SK-N-SH (cell line): ENCODE measurements at regions not wholly inside any gene's neighbourhood (a gene's known extent, or its start where the extent isn't known, plus 50 kb on each side); places are given as distances from the start of the nearest gene placed in this dataset.

Source experiments
- CTCF ChIA-PET: fragments of 300-600, 350-600 bp; formaldehyde crosslinking; extraction: SDS; loops from one replicate; lab custom pipeline; 2021; lab: Yijun Ruan, JAX
- POLR2A ChIA-PET: fragments of 350-600 bp; sonication (Branson Sonifier 250); formaldehyde crosslinking; extraction: SDS; loops from one replicate; lab custom pipeline; 2020; ENCODE audit warnings: antibody characterized with exemption, inconsistent platforms; lab: Yijun Ruan, JAX
- DNase-seq: peaks from one replicate; pipeline ENCODE4 v3.0.0; 2012
- H2AFZ ChIP-seq: fragments of 200-600 bp; sonication (generic); 2 replicates; pipeline ENCODE4 v1.8.1; 2016; ENCODE audit warnings: antibody characterized with exemption, mild to moderate bottlenecking, low read depth
- H3F3A ChIP-seq: fragments of 200-600 bp; sonication (generic); replicated peaks from 2 replicates; pipeline ENCODE3; 2016; ENCODE audit warnings: antibody characterized with exemption, mild to moderate bottlenecking; ENCODE audit not compliant: insufficient read depth
- H3K27ac ChIP-seq, 2 experiments: fragments of 200-500 bp in 1 of 2; fragments of 200-600 bp in 1 of 2; sonication (Bioruptor generic) in 1 of 2; sonication (generic), shearing (Covaris generic) in 1 of 2; 2 replicates each; pipeline versions ENCODE4 v1.5.1 to v1.6.1; 2014 to 2016; ENCODE audit warnings: low read depth in 2 of 2, inconsistent platforms in 1 of 2, low read length in 1 of 2, mild to moderate bottlenecking in 1 of 2, mixed read lengths in 1 of 2
- H3K27me3 ChIP-seq: fragments of 200-600 bp; sonication (generic), shearing (Covaris generic); 2 replicates; pipeline ENCODE4 v1.6.1; 2016; ENCODE audit warnings: mixed run types; ENCODE audit not compliant: insufficient read depth
- H3K36me3 ChIP-seq, 2 experiments: fragments of 200-500 bp in 1 of 2; fragments of 200-600 bp in 1 of 2; sonication (Bioruptor generic) in 1 of 2; sonication (generic) in 1 of 2; replicated peaks in 1 of 2; 2 replicates each; pipeline versions ENCODE3 to v1.5.1; 2014 to 2016; ENCODE audit warnings: low read length in 1 of 2, mild to moderate bottlenecking in 1 of 2; ENCODE audit not compliant: insufficient read depth in 2 of 2, control insufficient read depth in 1 of 2
- H3K4me1 ChIP-seq, 2 experiments: fragments of 200-500 bp in 1 of 2; fragments of 200-600 bp in 1 of 2; sonication (Bioruptor generic) in 1 of 2; sonication (generic), shearing (Covaris generic) in 1 of 2; 2 replicates each; pipeline versions ENCODE4 v1.5.1 to v1.6.1; 2014 to 2016; ENCODE audit warnings: low read depth in 1 of 2, low read length in 1 of 2, mixed run types in 1 of 2; ENCODE audit not compliant: insufficient read depth in 2 of 2, control insufficient read depth in 1 of 2
- H3K4me2 ChIP-seq: fragments of 200-600 bp; sonication (generic), shearing (Covaris generic); 2 replicates; pipeline ENCODE4 v1.6.1; 2017; ENCODE audit warnings: mixed run types
- H3K4me3 ChIP-seq, 2 experiments: fragments of 200-500 bp in 1 of 2; fragments of 200-600 bp in 1 of 2; sonication (Bioruptor generic) in 1 of 2; sonication (generic), shearing (Covaris generic) in 1 of 2; 2 replicates each; pipeline versions ENCODE4 v1.5.1 to v1.8.1; 2014 to 2016; ENCODE audit warnings: low read depth in 2 of 2, inconsistent platforms in 1 of 2, low read length in 1 of 2, mild to moderate bottlenecking in 1 of 2, mixed read lengths in 1 of 2, moderate library complexity in 1 of 2
- H3K79me2 ChIP-seq: fragments of 200-600 bp; sonication (generic); 2 replicates; pipeline ENCODE4 v1.8.1; 2017; ENCODE audit warnings: mild to moderate bottlenecking; ENCODE audit not compliant: insufficient read depth
- H3K9ac ChIP-seq: fragments of 200-600 bp; sonication (generic); 2 replicates; pipeline ENCODE4 v1.6.1; 2017; ENCODE audit warnings: mixed run types
- H3K9me2 ChIP-seq: fragments of 200-600 bp; sonication (generic); 2 replicates; pipeline ENCODE4 v1.6.1; 2017; ENCODE audit warnings: mixed run types
- H3K9me3 ChIP-seq: fragments of 200-600 bp; sonication (generic); 2 replicates; pipeline ENCODE4 v1.6.1; 2017; ENCODE audit warnings: mixed run types, mild to moderate bottlenecking, moderate library complexity
- H4K20me1 ChIP-seq: fragments of 200-600 bp; sonication (generic); 2 replicates; pipeline ENCODE4 v1.6.1; 2017; ENCODE audit warnings: mild to moderate bottlenecking, mixed run types; ENCODE audit not compliant: insufficient read depth
- ELF1 ChIP-seq: IDR thresholded peaks from 2 replicates; pipeline ENCODE4 v1.4.0; 2012
- FOSL2 ChIP-seq: IDR thresholded peaks from 2 replicates; pipeline ENCODE4 v1.4.0; 2012; ENCODE audit warnings: low read depth, mild to moderate bottlenecking, moderate library complexity, borderline replicate concordance
- FOXJ3 ChIP-seq: sonication (generic); formaldehyde crosslinking; IDR thresholded peaks from 2 replicates; pipeline ENCODE4 v1.5.1; 2020; ENCODE audit warnings: mild to moderate bottlenecking, missing genetic modification reagents
- JUND ChIP-seq: IDR thresholded peaks from 2 replicates; pipeline ENCODE4 v1.4.0; 2012
- MXI1 ChIP-seq: IDR thresholded peaks from 2 replicates; pipeline ENCODE4 v1.6.1; 2012; ENCODE audit warnings: mild to moderate bottlenecking, low read depth, low read length, improper control_type of control experiment
- NFIC ChIP-seq: IDR thresholded peaks from 2 replicates; pipeline ENCODE4 v1.4.0; 2012; ENCODE audit warnings: borderline replicate concordance
- RCOR1 ChIP-seq: fragments of 150-350 bp; IDR thresholded peaks from 2 replicates; pipeline ENCODE4 v1.6.1; 2017; ENCODE audit warnings: antibody characterized with exemption, low read length
- RFX5 ChIP-seq: IDR thresholded peaks from 2 replicates; pipeline ENCODE4 v1.6.1; 2012; ENCODE audit warnings: mild to moderate bottlenecking, improper control_type of control experiment, low read length
- SIN3A ChIP-seq: IDR thresholded peaks from 2 replicates; pipeline ENCODE4 v1.6.1; 2012; ENCODE audit warnings: low read depth, mild to moderate bottlenecking, low read length, moderate library complexity, borderline replicate concordance
- TEAD4 ChIP-seq: IDR thresholded peaks from 2 replicates; pipeline ENCODE4 v1.4.0; 2012; ENCODE audit warnings: mild to moderate bottlenecking, borderline replicate concordance; ENCODE audit not compliant: insufficient read depth
- YY1 ChIP-seq: IDR thresholded peaks from 2 replicates; pipeline ENCODE4 v1.4.0; 2012; ENCODE audit warnings: low read depth, mild to moderate bottlenecking
- WGBS: methylation state at CpG from one replicate; pipeline ENCODE4 v1.1.6; 2017; ENCODE audit warnings: low lambda C conversion rate; 5-methylcytosine and 5-hydroxymethylcytosine counted together
- TF ChIP-seq, protein P1 (sequence below): IDR thresholded peaks from 2 replicates; pipeline ENCODE4 v1.6.1; 2012; ENCODE audit warnings: mild to moderate bottlenecking, low read depth, low read length, moderate library complexity
- TF ChIP-seq, protein P2 (sequence below): IDR thresholded peaks from 2 replicates; pipeline ENCODE4 v1.4.0; 2012; ENCODE audit warnings: low read depth
- TF ChIP-seq, protein P3 (sequence below): fragments of 200-600 bp; sonication (generic); IDR thresholded peaks from 2 replicates; pipeline ENCODE4 v1.6.1; 2017; ENCODE audit warnings: antibody characterized with exemption, mild to moderate bottlenecking, moderate library complexity

DNA sequence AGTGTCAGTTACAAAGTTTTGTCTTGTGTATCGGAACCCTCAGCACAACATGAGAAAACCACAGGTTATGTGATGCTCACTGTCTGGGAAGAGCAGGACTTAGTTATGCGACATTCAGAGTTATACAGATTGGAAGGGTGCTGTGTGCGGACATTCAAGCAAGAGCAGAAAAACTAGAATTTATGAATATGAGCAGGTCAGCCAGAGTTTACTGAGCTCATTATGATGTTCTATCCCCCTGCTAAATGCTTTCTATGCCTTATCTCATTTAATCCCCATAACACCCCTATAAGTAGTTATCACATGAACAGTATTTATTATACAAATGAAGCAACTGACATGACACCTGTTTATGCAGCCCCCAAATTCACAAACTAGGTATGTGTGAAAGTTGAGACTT, 1083.2 kb downstream of the FLRT2 start:
- ChIA-PET CTCF (no interaction called here), POLR2A (no interaction called here)
- no peak overlapping the region for H2AFZ ChIP-seq
- no peak for DNase-seq
- no peak overlapping the region for H3K27ac ChIP-seq
- no peak overlapping the region for H3K4me3 ChIP-seq
- WGBS = 34% methylated on average over 3 of the region's 3 CpGs
- no peaks in the 10 kb centered on the region for H3K9me3 ChIP-seq
- no peaks in the 10 kb centered on the region for H3K9me2 ChIP-seq
- TF ChIP-seq, protein P1, sequence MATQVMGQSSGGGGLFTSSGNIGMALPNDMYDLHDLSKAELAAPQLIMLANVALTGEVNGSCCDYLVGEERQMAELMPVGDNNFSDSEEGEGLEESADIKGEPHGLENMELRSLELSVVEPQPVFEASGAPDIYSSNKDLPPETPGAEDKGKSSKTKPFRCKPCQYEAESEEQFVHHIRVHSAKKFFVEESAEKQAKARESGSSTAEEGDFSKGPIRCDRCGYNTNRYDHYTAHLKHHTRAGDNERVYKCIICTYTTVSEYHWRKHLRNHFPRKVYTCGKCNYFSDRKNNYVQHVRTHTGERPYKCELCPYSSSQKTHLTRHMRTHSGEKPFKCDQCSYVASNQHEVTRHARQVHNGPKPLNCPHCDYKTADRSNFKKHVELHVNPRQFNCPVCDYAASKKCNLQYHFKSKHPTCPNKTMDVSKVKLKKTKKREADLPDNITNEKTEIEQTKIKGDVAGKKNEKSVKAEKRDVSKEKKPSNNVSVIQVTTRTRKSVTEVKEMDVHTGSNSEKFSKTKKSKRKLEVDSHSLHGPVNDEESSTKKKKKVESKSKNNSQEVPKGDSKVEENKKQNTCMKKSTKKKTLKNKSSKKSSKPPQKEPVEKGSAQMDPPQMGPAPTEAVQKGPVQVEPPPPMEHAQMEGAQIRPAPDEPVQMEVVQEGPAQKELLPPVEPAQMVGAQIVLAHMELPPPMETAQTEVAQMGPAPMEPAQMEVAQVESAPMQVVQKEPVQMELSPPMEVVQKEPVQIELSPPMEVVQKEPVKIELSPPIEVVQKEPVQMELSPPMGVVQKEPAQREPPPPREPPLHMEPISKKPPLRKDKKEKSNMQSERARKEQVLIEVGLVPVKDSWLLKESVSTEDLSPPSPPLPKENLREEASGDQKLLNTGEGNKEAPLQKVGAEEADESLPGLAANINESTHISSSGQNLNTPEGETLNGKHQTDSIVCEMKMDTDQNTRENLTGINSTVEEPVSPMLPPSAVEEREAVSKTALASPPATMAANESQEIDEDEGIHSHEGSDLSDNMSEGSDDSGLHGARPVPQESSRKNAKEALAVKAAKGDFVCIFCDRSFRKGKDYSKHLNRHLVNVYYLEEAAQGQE = no peak
- no peak for TF ChIP-seq NFIC
- TF ChIP-seq MXI1 = no peak
- TF ChIP-seq YY1 = no peak
- TF ChIP-seq, protein P2, sequence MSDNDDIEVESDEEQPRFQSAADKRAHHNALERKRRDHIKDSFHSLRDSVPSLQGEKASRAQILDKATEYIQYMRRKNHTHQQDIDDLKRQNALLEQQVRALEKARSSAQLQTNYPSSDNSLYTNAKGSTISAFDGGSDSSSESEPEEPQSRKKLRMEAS = no peak
- TF ChIP-seq ELF1 = no peak
- TF ChIP-seq TEAD4 = no peak
- TF ChIP-seq, protein P3, sequence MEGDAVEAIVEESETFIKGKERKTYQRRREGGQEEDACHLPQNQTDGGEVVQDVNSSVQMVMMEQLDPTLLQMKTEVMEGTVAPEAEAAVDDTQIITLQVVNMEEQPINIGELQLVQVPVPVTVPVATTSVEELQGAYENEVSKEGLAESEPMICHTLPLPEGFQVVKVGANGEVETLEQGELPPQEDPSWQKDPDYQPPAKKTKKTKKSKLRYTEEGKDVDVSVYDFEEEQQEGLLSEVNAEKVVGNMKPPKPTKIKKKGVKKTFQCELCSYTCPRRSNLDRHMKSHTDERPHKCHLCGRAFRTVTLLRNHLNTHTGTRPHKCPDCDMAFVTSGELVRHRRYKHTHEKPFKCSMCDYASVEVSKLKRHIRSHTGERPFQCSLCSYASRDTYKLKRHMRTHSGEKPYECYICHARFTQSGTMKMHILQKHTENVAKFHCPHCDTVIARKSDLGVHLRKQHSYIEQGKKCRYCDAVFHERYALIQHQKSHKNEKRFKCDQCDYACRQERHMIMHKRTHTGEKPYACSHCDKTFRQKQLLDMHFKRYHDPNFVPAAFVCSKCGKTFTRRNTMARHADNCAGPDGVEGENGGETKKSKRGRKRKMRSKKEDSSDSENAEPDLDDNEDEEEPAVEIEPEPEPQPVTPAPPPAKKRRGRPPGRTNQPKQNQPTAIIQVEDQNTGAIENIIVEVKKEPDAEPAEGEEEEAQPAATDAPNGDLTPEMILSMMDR = no peak
- no peak for TF ChIP-seq FOXJ3 (CRISPR knock-in tag)
- no peaks in the 10 kb centered on the region for H3K4me1 ChIP-seq
- no peaks in the 10 kb centered on the region for H3F3A ChIP-seq
- H3K79me2 ChIP-seq = no peaks in the 10 kb centered on the region
- H3K27me3 ChIP-seq = no peaks in the 10 kb centered on the region
- H3K4me2 ChIP-seq = no peak overlapping the region
- H3K36me3 ChIP-seq = no peaks in the 10 kb centered on the region
- H3K9ac ChIP-seq = no peak overlapping the region
- no peaks in the 10 kb centered on the region for H4K20me1 ChIP-seq

DNA sequence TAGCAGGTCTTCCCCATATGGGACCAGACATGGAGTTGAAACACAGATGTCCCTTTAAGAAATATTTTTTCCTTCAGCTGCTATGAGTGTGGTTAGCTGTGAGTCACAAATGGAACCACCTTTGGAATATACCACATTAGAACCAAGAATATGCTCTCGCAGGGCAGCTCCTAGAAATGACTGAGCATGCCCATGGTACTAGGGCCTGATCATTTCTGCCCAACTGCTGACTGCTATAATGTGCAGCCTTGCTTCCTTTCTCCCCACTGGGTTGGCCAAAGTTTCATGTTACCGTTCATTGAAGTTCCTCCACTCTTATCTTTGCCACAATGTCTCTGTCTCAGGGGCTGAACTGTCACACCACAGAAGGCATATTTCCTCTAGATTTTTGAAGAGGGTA, 1074.6 kb downstream of the FLRT2 start:
- Histone ChIP-seq H3K9me3 (no peaks in the 10 kb centered on the region), H3K4me2 (no peak overlapping the region), H3K4me1 (no peaks in the 10 kb centered on the region), H3K9me2 (no peaks in the 10 kb centered on the region), H3K9ac (no peak overlapping the region), H3K27me3 (no peaks in the 10 kb centered on the region), H2AFZ (no peak overlapping the region), H4K20me1 (no peaks in the 10 kb centered on the region), H3K4me3 (no peak overlapping the region), H3K36me3 (no peaks in the 10 kb centered on the region), H3F3A (no peaks in the 10 kb centered on the region), H3K27ac (no peak overlapping the region), H3K79me2 (no peaks in the 10 kb centered on the region)
- 0% methylated on average over 2 of the region's 2 CpGs for WGBS
- TF ChIP-seq RCOR1 = no peak
- TF ChIP-seq, protein P3 = no peak
- TF ChIP-seq JUND = no peak
- TF ChIP-seq SIN3A = no peak
- no peak for TF ChIP-seq RFX5
- no peak for TF ChIP-seq FOSL2
- DNase-seq = no peak
- ChIA-PET POLR2A (no interaction called here), CTCF (no interaction called here)
